Fibroblast of the aortic adventitia (primary cell): ENCODE measurements at regions not wholly inside any gene's neighbourhood (a gene's known extent, or its start where the extent isn't known, plus 50 kb on each side); places are given as distances from the start of the nearest gene placed in this dataset.
A peak's percentile ranks its signal among the peaks of the same experiment; 100 is the strongest.

ENCODE experiments used
- DNase-seq: peaks from one replicate; pipeline ENCODE4 v3.0.0-alpha.2; 2010; ENCODE audit warnings: low read depth
- H3K4me3 ChIP-seq: 2 replicates; pipeline ENCODE4 v1.5.1; 2011; ENCODE audit warnings: low read depth, mild to moderate bottlenecking, control low read depth, low read length, moderate library complexity
- TF ChIP-seq, protein P1 (sequence below): IDR thresholded peaks from 2 replicates; pipeline ENCODE4 v1.5.1; 2011; ENCODE audit warnings: mild to moderate bottlenecking, low read length, control low read depth, inconsistent platforms; ENCODE audit not compliant: insufficient read depth

DNA sequence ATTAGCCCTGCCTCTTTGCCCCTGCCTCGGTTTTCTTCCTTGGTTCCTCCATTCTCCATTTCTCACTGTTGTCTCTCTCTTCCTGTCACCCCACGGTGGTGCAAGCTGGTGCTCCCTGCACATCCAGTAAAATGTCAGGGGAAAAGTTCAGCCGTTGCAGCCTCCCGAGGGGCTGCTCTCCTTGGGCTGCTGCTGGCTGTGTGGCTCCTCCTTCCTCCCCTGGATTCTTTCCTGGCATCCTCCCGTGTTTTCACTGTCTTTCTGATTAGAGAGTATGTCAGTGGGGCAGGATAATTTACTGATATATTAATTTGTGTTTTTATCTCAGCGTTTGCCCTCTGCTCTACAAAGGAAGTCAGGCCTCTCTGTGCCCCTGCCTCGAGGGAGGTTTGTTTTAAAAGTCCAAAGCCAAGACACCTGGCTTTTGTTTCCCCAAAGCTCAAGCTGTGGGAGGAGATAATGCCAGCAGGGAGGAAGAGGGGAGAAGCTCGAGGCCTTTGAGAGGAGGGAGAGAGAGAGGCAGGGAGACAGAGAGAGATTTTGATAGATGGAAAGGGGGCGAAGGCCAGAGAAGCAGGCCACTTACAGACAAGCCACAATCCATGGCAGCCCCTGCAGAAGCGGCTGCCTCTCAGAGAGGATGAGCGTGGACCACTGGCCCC, 150.3 kb upstream of the NR2F2 start:
- no peak for DNase-seq
- H3K4me3 ChIP-seq, result no peak overlapping the region
- TF ChIP-seq, protein P1, sequence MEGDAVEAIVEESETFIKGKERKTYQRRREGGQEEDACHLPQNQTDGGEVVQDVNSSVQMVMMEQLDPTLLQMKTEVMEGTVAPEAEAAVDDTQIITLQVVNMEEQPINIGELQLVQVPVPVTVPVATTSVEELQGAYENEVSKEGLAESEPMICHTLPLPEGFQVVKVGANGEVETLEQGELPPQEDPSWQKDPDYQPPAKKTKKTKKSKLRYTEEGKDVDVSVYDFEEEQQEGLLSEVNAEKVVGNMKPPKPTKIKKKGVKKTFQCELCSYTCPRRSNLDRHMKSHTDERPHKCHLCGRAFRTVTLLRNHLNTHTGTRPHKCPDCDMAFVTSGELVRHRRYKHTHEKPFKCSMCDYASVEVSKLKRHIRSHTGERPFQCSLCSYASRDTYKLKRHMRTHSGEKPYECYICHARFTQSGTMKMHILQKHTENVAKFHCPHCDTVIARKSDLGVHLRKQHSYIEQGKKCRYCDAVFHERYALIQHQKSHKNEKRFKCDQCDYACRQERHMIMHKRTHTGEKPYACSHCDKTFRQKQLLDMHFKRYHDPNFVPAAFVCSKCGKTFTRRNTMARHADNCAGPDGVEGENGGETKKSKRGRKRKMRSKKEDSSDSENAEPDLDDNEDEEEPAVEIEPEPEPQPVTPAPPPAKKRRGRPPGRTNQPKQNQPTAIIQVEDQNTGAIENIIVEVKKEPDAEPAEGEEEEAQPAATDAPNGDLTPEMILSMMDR, result no peak

DNA sequence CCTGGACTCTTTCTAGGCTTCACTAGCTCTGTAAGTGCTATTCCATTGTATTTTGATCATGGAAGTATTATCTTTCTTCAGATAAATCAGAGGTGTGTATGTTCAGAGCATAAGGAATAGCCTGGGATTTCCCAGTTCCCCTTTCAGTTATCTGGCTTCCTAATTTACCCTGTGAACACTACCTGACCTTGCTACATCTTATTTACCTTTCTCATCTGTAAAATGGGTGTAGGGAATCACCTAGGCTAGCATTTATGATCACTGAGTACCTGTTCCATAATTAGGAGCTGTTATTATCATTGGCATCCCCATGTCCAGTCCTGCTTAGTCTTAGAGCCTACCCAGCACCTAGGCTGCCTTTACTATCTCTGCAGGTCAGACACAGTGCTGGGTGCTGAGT, 149.3 kb upstream of the NR2F2 start:
- no peak overlapping the region for H3K4me3 ChIP-seq
- TF ChIP-seq, protein P1, result no peak
- no peak for DNase-seq

DNA sequence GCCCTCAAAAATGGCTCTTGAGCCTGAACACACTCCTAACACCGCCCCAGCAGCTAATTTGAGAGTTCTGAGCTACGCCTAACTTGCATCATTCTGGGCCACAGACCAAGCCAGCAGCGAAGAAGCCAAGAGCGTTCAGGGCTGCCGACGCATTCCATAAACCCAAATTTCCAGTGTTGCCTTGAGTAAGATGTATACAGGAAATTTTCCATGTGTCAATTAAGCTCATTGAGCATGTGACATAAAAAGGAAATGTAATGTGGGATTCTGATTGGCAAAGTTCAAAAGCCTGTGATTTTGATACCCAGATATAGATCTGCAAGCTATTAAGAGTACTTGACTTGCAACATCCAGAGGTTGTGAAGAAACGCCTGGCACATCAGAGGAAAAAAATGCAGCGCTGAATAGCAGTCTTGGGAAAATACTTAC, 148.6 kb upstream of the NR2F2 start:
- H3K4me3 ChIP-seq, result no peak overlapping the region
- peak; percentile 96 for DNase-seq
- TF ChIP-seq, protein P1, result no peak

DNA sequence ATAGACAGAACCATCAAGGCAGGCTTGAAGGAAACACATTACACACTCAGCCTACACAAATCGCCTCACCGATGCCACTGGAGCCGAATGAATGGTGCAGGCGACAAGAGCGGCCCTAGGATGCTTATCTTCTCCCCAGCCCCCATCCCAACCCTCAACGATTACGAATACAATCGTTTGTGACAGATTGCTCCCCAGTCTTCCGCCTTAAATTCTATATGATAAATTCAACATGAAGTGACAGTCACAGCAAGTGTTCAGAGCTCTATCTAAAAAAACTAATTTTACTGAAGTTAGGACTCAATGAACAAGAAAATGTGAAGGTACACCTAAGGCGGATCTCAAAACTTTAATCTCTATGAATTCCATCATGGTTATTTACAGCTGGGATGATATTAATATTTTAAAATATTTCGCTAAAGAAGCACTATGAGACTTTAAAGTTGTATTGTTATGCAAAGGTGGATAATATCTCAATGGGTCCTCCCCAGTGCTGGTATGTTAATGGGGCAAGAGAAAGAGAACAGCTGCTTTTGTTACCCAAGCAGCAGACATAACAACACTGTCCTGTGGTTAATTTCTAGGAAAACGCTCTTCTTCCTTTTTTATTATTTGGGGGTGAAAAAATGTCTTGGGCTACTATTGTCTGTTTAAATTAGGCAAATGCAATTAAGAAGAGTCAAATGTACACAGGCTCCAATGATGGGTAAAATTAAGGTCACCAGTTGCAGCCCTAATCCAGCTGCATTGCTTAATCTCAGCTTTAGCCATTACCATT, 147.6 kb upstream of the NR2F2 start:
- no peak overlapping the region for H3K4me3 ChIP-seq
- DNase-seq, result no peak
- TF ChIP-seq, protein P1, result no peak

DNA sequence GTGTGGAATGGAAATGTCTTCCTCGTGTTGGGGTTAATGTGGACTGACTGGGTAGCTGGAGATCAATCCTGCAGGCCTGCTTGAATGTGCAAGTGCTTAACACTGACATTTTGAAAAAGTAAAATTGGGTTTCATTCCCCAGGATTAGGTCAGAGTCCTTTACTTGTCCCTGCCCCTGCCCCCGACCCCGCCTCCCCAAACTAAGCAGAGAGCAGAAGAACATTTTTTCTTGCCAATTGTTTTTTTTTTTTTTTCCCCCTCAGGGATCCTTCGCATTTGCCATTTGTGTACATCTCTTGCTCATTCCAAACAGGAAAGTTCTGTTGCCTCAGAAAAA, 147.0 kb upstream of the NR2F2 start:
- DNase-seq, result no peak
- no peak overlapping the region for H3K4me3 ChIP-seq
- TF ChIP-seq, protein P1, result no peak

DNA sequence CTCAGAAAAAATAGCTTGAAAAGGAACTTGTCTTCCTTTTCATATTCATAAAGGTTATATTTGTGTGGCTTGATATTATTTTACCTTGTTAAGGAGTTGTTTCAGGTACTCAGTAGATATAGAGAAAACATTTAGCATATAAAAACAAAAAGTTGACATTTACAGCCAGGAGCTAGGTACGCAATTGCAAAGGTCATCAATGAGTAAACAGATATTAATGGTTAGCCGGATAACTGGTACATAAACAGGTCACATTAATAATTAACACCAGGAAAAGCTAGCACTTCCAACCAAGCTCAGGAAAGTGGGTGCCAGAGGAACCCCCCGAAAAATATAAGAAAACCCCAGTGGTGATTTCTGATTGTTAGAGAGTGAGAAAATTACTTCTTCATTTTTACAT, 146.6 kb upstream of the NR2F2 start:
- TF ChIP-seq, protein P1, result no peak
- H3K4me3 ChIP-seq, result no peak overlapping the region
- no peak for DNase-seq
